ENCODE measurements at regions not wholly inside any gene's neighbourhood (a gene's known extent, or its start where the extent isn't known, plus 50 kb on each side); places are given as distances from the start of the nearest gene placed in this dataset.

GRCh38 chr6:6865611-6866010 lies 242.2 kb upstream of the RREB1 start:
- Histone ChIP-seq H3K9me3 (no peaks in the 10 kb centered on the region), H3K27ac (no peak overlapping the region), H3K36me3 (no peaks in the 10 kb centered on the region), H3K4me3 (no peak overlapping the region), H3K4me1 (peaks cover 0 to 4% (median 0%) of the 10 kb centered on the region in 3 donors), H3K27me3 (no peaks in the 10 kb centered on the region)
- ATAC-seq, result no peak
- no peak for DNase-seq
- 87 to 93% methylated on average over 5 of the region's 5 CpGs for WGBS, 2 donors
- no peak for FAIRE-seq
- intact Hi-C loops (cut with DNase I), result no loop called here
- TF ChIP-seq CTCF (IDR thresholded peaks at IDR 0.05), result no peak

GRCh38 chr6:6866656-6867403 lies 240.9 kb upstream of the RREB1 start:
- Histone ChIP-seq H3K9me3 (no peaks in the 10 kb centered on the region), H3K36me3 (no peaks in the 10 kb centered on the region), H3K27ac (no peak overlapping the region), H3K4me3 (no peak overlapping the region), H3K4me1 (no peaks in the 10 kb centered on the region), H3K27me3 (no peaks in the 10 kb centered on the region)
- DNase-seq (no peak), FAIRE-seq (no peak), ATAC-seq (no peak)
- intact Hi-C loops (cut with DNase I), result no loop called here
- 78 to 79% methylated on average over 7 of the region's 7 CpGs for WGBS, 2 donors
- no peak for TF ChIP-seq CTCF (IDR thresholded peaks at IDR 0.05)

GRCh38 chr6:6867404-6867799 lies 240.4 kb upstream of the RREB1 start:
- 73 to 86% methylated on average over 4 of the region's 4 CpGs for WGBS, 2 donors
- no peak for TF ChIP-seq CTCF (IDR thresholded peaks at IDR 0.05)
- ATAC-seq (no peak), DNase-seq (no peak), FAIRE-seq (no peak)
- no peaks in the 10 kb centered on the region for H3K27me3 ChIP-seq
- no peak overlapping the region for H3K4me3 ChIP-seq
- no peak overlapping the region for H3K27ac ChIP-seq
- intact Hi-C loops (cut with DNase I), result no loop called here
- H3K9me3 ChIP-seq, result no peaks in the 10 kb centered on the region
- no peaks in the 10 kb centered on the region for H3K4me1 ChIP-seq
- no peaks in the 10 kb centered on the region for H3K36me3 ChIP-seq

GRCh38 chr6:6869094-6869493 lies 238.7 kb upstream of the RREB1 start:
- no peak for TF ChIP-seq CTCF (IDR thresholded peaks at IDR 0.05)
- ATAC-seq (no peak), DNase-seq (no peak), FAIRE-seq (no peak)
- WGBS, 2 donors, result 88% methylated on average over 10 of the region's 10 CpGs
- Histone ChIP-seq H3K36me3 (no peaks in the 10 kb centered on the region), H3K4me3 (no peak overlapping the region), H3K27me3 (no peaks in the 10 kb centered on the region), H3K9me3 (no peaks in the 10 kb centered on the region), H3K27ac (no peak overlapping the region), H3K4me1 (no peaks in the 10 kb centered on the region)
- intact Hi-C loops (cut with DNase I), result no loop called here

- intact Hi-C loops (cut with DNase I), result no loop called here
- Histone ChIP-seq H3K36me3 (no peaks in the 10 kb centered on the region), H3K27me3 (no peaks in the 10 kb centered on the region), H3K27ac (no peak overlapping the region), H3K4me3 (no peak overlapping the region), H3K9me3 (no peaks in the 10 kb centered on the region), H3K4me1 (no peaks in the 10 kb centered on the region)
- DNase-seq (no peak), ATAC-seq (no peak), FAIRE-seq (no peak)
- TF ChIP-seq CTCF (IDR thresholded peaks at IDR 0.05), result no peak
- WGBS, 2 donors, result 79 to 95% methylated on average over 5 of the region's 5 CpGs
Measured at GRCh38 chr6:6870921-6871320, 236.8 kb upstream of the RREB1 start.

All from pancreas (tissue), 10 donors.